ENCODE measurements at regions not wholly inside any gene's neighbourhood (a gene's known extent, or its start where the extent isn't known, plus 50 kb on each side); places are given as distances from the start of the nearest gene placed in this dataset.
A peak's percentile ranks its signal among the peaks of the same experiment; 100 is the strongest.
"Not testable (repeated sequence)": the region's sequence is repeated elsewhere in the genome, so short reads cannot be mapped to it uniquely, and the experiment has no call there.

DNA sequence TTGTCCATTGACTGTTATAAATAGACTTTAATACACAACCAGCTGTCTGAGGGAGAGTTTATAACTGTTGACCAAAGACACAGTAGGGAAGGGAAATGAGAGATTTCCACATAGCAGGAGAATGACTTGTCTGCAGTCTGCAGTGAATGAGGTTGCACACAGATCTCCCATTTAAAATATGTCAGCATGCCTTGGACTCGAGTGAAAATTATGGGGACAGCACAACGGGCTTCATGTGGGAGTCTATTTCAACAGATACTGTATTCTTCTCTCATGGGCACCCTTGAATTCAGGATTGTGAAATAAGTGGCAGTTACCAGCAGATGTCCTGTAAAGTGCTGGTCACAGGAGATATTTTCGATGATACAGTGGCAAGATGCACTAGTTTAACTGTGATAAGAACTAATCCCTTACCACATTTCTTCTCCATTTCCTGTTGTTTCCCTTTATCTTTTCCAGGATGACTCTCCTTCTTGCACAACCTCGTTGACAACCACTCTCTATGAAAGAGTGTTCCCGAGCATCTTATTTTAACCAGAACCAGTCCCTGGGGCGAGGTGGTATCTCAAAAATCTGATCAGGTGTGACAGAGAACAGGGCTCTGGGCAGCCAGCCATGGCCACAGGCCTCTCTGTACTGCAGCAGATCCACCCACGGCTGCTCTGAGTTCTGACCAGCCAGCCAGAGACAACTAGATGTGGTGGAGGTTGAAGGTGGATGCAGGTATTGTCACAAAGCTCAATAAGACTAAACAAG, 51.5 kb upstream of the MAP3K1 start:
- H3K4me3 ChIP-seq (ENCODE audit: low read length) = no peak overlapping the region
- peak; percentile 12 for DNase-seq (ENCODE audit: low read depth, low spot score)

DNA sequence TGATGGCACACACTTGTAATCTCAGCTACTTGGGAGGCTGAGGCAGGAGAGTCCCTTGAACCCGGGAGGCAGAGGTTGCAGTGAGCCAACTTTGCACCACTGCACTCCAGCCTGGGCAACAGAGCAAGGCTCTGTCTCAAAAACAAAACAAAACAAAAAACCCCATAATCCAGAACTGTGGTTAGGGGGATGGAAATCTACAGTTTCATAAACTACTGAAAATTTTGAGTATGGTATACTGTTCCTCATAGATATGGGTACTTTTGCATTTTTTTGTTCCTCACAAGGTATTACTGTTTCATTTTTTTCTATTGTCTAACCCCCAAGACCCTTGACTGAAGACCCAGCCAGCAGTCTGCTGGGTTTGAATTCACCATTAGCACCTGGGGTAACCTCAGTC, 52.2 kb upstream of the MAP3K1 start:
- DNase-seq (ENCODE audit: low read depth, low spot score) = no peak
- no peak overlapping the region for H3K4me3 ChIP-seq (ENCODE audit: low read length)

DNA sequence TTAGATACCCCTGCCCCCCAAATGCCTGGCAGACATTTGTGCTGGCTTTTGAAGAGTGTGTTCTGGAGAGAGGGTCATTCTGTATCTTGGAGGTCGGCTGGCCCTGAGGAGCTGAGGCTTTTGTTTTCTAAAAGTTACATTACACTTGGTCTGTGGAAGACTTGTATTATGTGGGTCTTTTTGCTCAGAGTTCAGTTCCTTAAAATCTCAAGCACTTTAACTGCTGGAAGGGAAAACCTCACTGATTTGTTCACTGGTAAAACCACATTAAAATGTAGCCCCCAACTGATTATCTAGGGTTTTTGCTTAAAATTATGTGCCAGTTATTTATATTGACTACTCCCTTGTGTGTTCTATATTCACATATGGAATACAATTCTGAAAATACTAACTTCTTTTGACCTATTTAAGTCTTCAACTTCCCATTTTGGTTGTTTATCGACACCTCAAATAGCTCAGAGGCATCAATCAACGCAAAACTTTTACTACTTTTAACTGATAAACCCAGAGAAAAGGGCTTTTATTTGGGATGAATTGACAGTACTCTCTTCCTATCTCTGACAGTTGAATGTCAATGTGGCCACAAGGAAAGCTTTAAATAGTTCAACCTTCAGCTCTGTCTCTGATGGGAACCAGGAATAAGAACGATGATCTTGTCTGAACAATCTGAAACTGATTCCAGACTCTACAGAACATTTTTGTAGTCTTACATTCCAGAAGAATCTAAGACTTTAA, 54.0 kb upstream of the MAP3K1 start:
- no peak overlapping the region for H3K4me3 ChIP-seq (ENCODE audit: low read length)
- DNase-seq (ENCODE audit: low read depth, low spot score) = no peak

DNA sequence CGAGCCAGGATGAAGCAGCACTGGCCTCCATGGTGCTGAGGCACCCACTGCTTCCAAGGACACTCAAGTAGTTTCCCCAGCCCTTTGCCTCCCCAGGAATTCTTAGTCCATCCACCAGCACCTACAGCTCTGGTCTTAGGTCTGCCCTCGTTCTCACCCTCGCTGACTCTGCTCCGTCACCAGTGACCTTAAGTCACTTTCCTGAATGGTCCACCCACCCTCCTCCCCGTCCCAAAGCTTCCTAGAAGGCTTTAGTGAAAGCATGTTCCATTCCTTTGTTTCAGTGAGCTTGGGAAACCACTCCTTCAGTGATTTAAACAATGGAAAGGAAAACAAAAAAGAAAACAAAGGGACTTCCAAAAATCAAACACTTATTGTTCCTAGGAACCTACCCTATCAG, 54.6 kb upstream of the MAP3K1 start:
- H3K4me3 ChIP-seq (ENCODE audit: low read length) = no peak overlapping the region
- no peak for DNase-seq (ENCODE audit: low read depth, low spot score)

DNA sequence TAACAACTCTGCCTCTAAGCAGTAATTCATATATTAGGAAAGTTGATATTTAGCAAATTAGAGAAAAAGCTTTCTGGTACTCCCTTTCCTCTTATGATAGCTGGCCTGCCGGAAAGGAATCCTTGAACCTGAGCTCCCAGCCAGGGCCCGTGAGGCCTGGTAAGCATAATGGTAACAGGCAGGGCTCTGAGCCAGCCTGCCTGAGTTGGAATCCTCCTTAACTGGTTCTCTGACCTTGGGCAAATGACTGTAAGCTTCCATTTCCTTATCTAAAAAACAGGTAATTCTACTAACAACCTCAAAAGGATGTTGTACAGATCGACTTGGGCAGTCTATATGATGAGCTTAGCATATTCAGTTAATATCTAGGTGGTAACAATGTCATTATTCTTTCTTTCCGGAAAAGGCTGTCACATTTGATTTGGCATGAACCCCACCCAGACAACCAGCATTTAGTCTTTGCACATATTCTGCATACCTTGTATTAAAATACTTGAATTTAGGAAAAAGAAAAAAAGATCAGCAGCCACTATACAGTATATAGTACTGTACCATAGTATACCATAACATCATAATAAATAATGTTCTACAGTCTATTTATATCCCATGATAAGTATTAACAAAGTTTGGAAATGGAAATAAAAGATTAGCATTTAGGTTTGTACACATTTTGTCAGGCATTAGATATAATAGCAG, 55.7 kb upstream of the MAP3K1 start:
- no peak for DNase-seq (ENCODE audit: low read depth, low spot score)

DNA sequence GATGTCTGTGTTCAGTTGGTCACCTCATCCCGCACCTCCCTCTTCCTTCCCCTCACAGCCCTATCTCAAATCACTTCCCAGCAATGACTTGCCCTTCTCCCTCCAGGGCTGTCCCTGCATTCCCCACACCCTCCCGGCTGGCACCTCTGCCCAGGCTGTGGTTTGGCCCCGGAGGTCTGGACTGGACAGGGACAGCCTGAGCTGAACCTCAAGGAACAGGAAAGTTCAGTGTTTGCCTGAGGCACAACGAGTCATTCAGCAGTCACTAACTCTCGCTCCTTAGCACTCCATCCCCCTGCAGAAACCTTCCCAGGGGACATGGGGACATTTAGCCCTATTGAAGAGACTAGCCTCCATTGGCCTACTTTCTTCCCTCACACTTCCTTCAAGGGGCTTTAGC, 58.3 kb upstream of the MAP3K1 start:
- H3K4me3 ChIP-seq (ENCODE audit: low read length) = no peak overlapping the region
- DNase-seq (ENCODE audit: low read depth, low spot score) = no peak

More for the DNA sequence above, 55.7 kb upstream of the MAP3K1 start:
- H3K4me3 ChIP-seq (ENCODE audit: low read length) = no peak overlapping the region

DNA sequence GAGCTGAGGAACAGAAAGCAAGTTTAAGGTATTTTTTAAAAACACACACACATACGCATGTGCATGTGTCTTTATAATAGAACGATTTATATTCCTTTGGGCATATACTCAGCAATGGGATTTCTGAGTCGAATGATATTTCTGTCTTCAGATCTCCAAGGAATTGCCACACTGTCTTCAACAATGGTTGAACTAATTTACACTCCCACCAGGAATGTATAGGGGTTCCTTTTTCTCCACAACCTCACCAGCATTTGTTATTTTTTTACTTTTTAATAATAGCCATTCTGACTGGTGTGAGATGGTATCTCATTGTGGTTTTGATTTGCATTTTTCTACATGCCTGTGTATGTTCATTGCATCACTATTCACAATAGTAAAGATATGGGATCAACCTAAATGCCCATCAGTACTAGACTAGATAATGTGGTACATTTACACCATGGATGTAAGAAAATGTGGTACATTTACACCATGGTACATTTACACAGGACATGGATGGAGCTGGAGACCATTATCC, 60.3 kb upstream of the MAP3K1 start:
- no peak for DNase-seq (ENCODE audit: low read depth, low spot score)

DNA sequence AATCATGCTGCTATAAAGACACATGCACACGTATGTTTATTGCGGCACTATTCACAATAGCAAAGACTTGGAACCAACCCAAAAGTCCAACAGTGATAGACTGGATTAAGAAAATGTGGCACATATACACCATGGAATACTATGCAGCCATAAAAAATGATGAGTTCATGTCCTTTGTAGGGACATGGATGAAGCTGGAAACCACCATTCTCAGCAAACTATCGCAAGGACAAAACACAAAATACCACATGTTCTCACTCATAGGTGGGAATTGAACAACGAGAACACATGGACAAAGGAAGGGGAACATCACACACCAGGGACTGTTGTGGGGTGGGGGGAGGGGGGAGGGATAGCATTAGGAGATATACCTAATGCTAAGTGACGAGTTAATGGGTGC, 61.8 kb upstream of the MAP3K1 start:
- H3K4me3 ChIP-seq (ENCODE audit: low read length) = not testable (repeated sequence)

More for the DNA sequence above, 60.3 kb upstream of the MAP3K1 start:
- H3K4me3 ChIP-seq (ENCODE audit: low read length) = no peak overlapping the region

DNA sequence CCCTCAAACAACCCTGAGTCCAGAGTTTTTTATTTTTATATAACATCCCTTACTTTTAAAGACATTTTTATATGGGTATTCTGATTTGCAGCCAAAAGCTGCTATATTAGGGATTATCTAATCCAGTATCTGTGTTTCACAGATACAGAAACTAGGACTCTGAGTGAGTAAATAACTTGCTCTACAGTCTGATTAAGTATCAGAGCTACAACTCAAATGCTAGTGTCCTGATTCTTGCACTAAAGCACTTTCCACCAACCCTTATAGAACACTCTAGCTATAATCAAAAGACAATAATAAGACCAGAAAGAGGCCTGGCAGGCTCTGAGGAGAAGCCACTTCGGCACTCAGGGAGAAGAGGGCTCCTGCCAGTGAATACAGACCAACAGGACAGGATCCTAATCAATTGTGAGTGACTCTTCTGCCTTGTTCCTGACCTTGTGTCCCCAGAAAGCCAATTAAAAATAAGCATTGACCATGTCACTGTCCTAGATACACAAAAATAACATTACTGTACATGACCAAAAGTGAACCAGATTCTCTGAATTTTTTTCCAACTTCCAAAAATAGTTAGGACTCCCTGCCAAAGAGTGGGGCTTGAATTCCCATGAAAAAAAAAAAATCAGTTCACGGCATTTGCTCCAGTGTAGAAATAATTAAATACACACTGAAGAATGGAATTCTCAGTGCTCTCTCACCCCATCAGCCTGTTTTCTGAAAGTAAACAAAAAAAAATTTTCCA, 63.6 kb upstream of the MAP3K1 start:
- no peak overlapping the region for H3K4me3 ChIP-seq (ENCODE audit: low read length)
- DNase-seq (ENCODE audit: low read depth, low spot score) = no peak

More for the DNA sequence above, 61.8 kb upstream of the MAP3K1 start:
- not testable (repeated sequence) for DNase-seq (ENCODE audit: low read depth, low spot score)

DNA sequence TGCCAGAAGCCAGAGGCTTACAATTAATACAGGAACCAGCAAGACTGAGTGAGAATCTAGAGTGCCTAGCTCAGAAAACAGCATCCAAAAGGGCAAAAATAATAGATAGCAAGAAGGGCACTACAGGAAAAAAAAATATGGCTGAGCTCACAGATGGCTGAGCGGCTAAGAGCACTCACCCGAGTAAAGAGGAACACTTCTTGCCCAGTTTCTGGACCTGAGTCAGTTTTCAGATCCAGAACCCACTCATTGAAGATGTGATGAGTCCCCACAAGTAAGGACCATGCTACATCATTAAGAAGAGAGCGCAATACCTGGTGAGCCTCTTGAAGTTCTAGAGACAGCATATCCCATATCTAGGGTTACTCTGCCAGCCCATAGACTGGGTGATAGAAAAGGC, 65.5 kb upstream of the MAP3K1 start:
- H3K4me3 ChIP-seq (ENCODE audit: low read length) = no peak overlapping the region
- no peak for DNase-seq (ENCODE audit: low read depth, low spot score)

DNA sequence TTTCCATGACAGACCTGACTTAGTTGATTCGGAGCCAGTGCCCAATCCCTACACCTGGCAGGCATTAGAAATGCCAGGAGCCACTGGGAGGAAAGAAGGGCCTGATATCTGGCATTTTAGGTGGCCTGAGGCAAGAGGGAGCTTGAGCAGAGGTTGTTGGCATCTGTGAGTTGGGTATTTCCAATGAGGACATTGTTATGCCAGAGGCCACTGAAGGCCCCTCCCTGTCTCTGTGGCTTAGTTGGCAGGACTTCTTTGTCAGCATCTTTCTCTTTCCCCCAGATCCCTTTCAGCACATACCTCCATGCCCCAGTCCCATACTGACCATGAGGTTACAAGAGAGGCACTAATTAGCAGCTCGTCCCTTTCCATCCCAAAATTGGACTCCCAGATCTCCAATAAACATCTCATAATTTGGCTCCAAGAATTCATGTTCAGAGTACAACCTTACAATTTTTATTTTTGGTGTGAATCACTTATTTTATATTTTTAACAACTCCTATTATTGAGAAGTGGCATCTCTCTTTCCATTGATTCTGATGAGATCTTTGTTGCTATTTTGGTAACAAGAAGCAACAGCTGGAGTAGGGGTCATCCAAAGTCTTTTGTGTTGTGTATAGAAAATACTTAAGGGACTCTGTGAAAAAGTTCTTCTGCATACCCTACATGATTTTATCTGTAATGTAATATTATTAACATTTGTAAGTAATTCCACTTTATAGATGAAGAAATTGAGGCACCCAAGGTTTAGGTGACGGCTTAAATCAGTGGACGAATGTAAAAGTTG, 68.6 kb upstream of the MAP3K1 start:
- no peak for DNase-seq (ENCODE audit: low read depth, low spot score)
- H3K4me3 ChIP-seq (ENCODE audit: low read length) = no peak overlapping the region

DNA sequence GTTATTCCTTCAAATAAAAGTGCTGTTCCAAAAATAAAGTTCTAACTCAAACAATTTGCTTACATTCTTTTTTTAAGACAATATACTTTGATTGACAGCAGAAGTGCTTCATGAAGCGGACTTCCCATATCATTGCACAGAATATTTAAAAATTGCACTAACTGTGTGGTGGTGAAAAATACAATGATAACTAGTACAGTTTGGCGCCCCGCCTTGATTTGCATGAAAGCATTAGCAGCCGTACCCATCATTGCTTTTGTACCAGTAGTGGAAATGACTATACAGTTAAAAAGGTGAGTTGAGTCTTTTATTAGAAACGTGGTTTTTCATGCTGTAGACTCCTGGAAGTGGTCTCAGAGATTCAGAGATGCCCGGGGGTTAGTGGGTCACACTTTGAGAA, 69.5 kb upstream of the MAP3K1 start:
- H3K4me3 ChIP-seq (ENCODE audit: low read length) = no peak overlapping the region

DNA sequence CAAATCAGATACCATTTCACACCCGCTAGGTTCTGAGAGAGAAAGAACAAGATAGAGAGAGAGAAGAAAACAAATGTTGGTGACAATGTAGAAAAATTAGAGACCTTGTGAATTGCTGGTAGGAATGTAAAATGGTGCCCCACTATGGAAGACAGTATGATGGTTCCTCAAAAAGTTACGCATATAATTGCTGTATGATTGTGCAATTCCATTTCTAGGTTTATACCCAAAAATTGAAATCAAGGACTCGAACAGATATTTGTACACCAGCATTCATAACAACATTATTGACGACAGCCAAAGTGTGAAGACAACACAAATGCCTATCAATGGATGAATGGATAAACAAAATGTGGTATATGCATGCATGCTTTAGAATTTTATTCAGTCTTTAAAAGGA, 74.5 kb upstream of the MAP3K1 start:
- no peak overlapping the region for H3K4me3 ChIP-seq (ENCODE audit: low read length)
- no peak for DNase-seq (ENCODE audit: low read depth, low spot score)

More for the DNA sequence above, 69.5 kb upstream of the MAP3K1 start:
- DNase-seq (ENCODE audit: low read depth, low spot score) = no peak

DNA sequence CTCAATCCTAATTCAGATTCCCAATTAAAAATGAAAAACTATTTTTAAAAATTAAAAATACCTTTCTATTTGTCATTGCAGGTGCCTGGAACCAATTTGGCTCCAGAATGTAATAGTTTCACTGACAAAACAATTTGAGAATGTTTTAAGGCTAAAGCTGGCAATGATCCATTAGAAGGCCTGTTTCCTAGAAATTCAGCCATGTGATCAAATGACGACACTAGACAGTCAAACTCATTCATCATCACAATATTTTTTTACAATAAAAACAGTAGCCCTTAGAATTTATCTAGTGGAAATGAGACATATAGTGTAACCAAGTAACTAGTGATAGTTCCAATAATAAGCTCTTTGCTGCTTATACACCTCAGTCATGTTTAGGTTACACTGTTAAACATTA, 75.4 kb upstream of the MAP3K1 start:
- no peak for DNase-seq (ENCODE audit: low read depth, low spot score)
- no peak overlapping the region for H3K4me3 ChIP-seq (ENCODE audit: low read length)

DNA sequence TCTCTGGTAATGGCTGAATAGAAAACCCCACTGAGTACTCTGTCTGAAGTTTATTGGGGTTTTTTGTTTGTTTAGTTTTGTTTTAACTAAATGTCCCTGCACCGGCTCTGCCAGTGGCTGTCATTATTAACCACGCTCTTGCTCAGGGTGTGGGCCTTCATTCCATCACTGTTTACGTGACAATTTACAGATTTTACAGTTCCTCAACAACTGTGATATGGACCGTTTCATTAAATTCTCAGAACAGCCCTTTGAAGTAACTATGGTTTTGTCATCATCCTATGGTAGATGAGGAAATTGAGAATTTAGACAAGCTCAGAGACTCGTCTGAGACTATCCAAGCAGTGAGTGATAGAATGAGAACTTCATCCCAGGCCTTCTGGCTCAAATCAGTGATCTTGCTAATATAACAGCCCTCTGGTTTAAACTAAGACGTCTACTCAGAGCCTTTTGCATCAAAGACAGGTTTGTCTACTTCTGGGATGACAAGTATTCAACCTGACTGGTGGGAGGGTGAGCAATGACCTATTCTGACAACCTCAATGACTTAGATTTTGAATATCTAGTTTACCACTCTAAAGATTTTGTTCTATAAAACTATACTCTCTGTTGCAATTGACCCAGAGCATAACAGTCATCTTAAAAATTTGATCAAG, 77.3 kb upstream of the MAP3K1 start:
- DNase-seq (ENCODE audit: low read depth, low spot score) = no peak
- H3K4me3 ChIP-seq (ENCODE audit: low read length) = no peak overlapping the region

DNA sequence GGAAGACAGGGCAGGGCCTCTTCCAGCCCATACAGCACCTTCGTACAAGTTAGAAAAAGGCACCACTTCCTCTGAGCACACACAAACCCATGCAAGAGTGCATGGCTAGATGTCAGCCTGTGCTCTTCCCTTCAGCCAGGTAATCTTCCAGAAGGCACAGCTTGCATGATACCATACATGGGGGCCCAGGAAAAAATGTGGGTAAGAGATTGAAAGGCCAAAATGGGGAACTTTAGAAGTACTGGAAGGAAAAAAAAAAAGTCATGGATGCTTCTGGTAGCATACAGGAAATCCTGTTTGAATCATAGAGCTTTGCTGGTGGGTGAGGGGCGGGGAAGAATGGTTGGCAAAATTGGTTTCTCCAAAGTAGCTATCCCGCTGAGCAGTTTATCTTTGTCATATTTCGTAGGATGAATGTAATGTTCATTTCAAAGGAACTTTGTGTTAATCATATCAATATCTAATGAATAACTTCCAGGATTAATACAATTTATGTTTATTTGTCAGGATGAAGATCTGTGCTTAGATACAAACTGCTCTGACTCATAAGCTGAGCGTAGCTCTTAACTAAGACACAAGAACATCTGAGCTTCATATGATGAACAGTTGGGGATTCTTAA, 78.2 kb upstream of the MAP3K1 start:
- peak; percentile 23 for DNase-seq (ENCODE audit: low read depth, low spot score)
- H3K4me3 ChIP-seq (ENCODE audit: low read length) = no peak overlapping the region

DNA sequence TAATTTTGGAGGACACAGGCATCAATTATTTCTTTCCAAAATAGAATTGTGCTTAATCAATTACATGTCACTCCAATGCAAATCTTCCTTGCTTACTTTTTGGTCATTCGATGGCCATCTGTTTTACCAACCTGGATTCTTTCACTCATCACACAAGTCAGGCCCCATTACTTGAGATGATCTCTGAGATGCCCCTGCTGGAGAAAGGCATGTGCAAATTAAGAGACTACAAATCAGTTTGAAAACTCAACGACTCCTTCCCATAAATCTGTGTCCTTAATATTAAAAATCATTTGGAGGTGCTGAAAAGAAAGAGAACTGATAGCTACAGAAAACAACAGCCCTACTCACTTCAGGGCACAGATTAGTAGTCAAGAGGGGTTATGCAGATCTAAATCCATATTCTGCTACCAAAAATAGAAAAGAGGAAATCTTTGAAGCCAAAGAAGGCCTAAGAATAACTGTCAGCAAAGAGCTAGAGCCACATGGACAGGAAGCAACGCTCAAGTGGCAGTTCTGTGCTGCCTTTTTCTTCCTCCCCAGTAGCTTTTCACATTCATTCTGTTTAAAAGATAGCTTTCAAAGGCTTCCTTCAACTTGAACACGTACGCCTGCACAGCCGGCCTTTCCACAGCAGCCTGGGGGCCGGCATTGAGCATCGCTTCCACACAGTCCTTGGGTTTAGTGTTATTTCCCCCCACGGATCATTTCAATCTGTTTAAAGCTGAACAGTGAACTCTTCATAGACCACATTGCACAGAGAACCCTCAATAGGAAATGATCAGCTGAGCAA, 79.3 kb upstream of the MAP3K1 start:
- no peak overlapping the region; the same call in 1 of the 2 replicates for H3K4me3 ChIP-seq (ENCODE audit: low read length)
- DNase-seq (ENCODE audit: low read depth, low spot score) = peak; percentile 66
